H1 (cell line): ENCODE measurements at regions not wholly inside any gene's neighbourhood (a gene's known extent, or its start where the extent isn't known, plus 50 kb on each side); places are given as distances from the start of the nearest gene placed in this dataset.

Source experiments
- CTCF ChIA-PET: fragments of 300-600 bp; sonication (Branson Sonifier 250); formaldehyde crosslinking; loops from one replicate; lab custom pipeline; 2021; ENCODE audit not compliant: partially characterized antibody; lab: Charles Lee
- POLR2A ChIA-PET: fragments of 300-600 bp; sonication (Branson Sonifier 250); formaldehyde crosslinking; loops from one replicate; lab custom pipeline; 2021; ENCODE audit warnings: inconsistent platforms; ENCODE audit not compliant: partially characterized antibody; lab: Charles Lee
- DNase-seq, 2 experiments: peaks; one replicate each; pipeline versions ENCODE4 v3.0.0 to v3.0.0-alpha.2; 2010 to 2022; ENCODE audit warnings: low spot score in 2 of 2, low read depth in 1 of 2, mixed read lengths in 1 of 2
- FAIRE-seq: peaks from 2 replicates; lab custom pipeline; 2011; peaks lifted over from hg19 to GRCh38; lab: Jason Lieb, UNC
- H2AFZ ChIP-seq: 2 replicates; pipeline ENCODE4 v1.8.1; 2012; ENCODE audit warnings: low read length, inconsistent platforms
- H2AK5ac ChIP-seq: 2 replicates; pipeline ENCODE4 v1.6.1; 2013; ENCODE audit warnings: low read depth, low read length
- H2BK120ac ChIP-seq: replicated peaks from 2 replicates; pipeline ENCODE3; 2013; ENCODE audit warnings: low read depth, low read length, inconsistent platforms
- H2BK12ac ChIP-seq: 2 replicates; pipeline ENCODE4 v1.6.1; 2013; ENCODE audit warnings: low read depth, low read length
- H2BK15ac ChIP-seq: 2 replicates; pipeline ENCODE4 v1.6.1; 2013; ENCODE audit warnings: low read length
- H2BK20ac ChIP-seq: 2 replicates; pipeline ENCODE4 v1.6.1; 2013; ENCODE audit warnings: low read length
- H2BK5ac ChIP-seq: 2 replicates; pipeline ENCODE4 v1.6.1; 2013; ENCODE audit warnings: low read depth, low read length
- H3K14ac ChIP-seq: 2 replicates; pipeline ENCODE4 v1.6.1; 2013; ENCODE audit warnings: inconsistent platforms; ENCODE audit not compliant: insufficient read length
- H3K18ac ChIP-seq: 2 replicates; pipeline ENCODE4 v1.6.1; 2013; ENCODE audit warnings: low read length; ENCODE audit errors: extremely low read depth
- H3K23ac ChIP-seq: 2 replicates; pipeline ENCODE4 v1.6.1; 2013; ENCODE audit warnings: inconsistent platforms; ENCODE audit not compliant: insufficient read length
- H3K23me2 ChIP-seq: 2 replicates; pipeline ENCODE4 v1.6.1; 2013; ENCODE audit warnings: low read depth, low read length
- H3K27ac ChIP-seq: 2 replicates; pipeline ENCODE4 v1.6.1; 2011; ENCODE audit warnings: low read depth, low read length, inconsistent platforms
- H3K27me3 ChIP-seq, 4 experiments: replicated peaks in 1 of 4; 1 replicate in 1 of 4; 2 replicates in 3 of 4; pipeline versions ENCODE4 v1.6.1 to v1.8.1; 2011 to 2013; ENCODE audit warnings: low read length in 3 of 4, mild to moderate bottlenecking in 3 of 4, inconsistent platforms in 2 of 4, mixed read lengths in 2 of 4, moderate library complexity in 1 of 4; ENCODE audit not compliant: control insufficient read depth in 3 of 4, insufficient read depth in 3 of 4; ENCODE audit errors: extremely low read depth in 1 of 4
- H3K36me3 ChIP-seq, 4 experiments: 2 replicates each; pipeline versions ENCODE4 v1.6.1 to v1.8.1; 2011 to 2013; ENCODE audit warnings: mild to moderate bottlenecking in 4 of 4, low read length in 3 of 4, moderate library complexity in 2 of 4, control low read depth in 1 of 4, inconsistent platforms in 1 of 4; ENCODE audit not compliant: insufficient read depth in 4 of 4, control insufficient read depth in 2 of 4
- H3K4ac ChIP-seq: replicated peaks from 2 replicates; pipeline ENCODE3; 2013; ENCODE audit warnings: low read length, low read depth, mixed read lengths, inconsistent platforms; ENCODE audit not compliant: insufficient read length
- H3K4me1 ChIP-seq, 4 experiments: replicated peaks in 1 of 4; 1 replicate in 1 of 4; 2 replicates in 3 of 4; pipeline versions ENCODE4 v1.6.1 to v1.8.1; 2011 to 2013; ENCODE audit warnings: low read length in 3 of 4, inconsistent platforms in 2 of 4, mixed read lengths in 1 of 4; ENCODE audit not compliant: insufficient read depth in 4 of 4, control insufficient read depth in 3 of 4
- H3K4me2 ChIP-seq, 2 experiments: 2 replicates each; pipeline versions ENCODE4 v1.6.1 to v1.8.1; 2011 to 2013; ENCODE audit warnings: low read depth in 2 of 2, low read length in 2 of 2, control low read depth in 1 of 2, inconsistent platforms in 1 of 2, mild to moderate bottlenecking in 1 of 2; ENCODE audit not compliant: insufficient read depth in 1 of 2
- H3K4me3 ChIP-seq, 4 experiments: fragments of 200-600, 300-600 bp in 1 of 4; sonication (generic), shearing (Covaris generic), sonication (Bioruptor Twin) in 1 of 4; 2 replicates each; pipeline versions ENCODE4 v1.5.1 to v1.8.1; 2011 to 2016; ENCODE audit warnings: low read length in 4 of 4, low read depth in 3 of 4, control low read depth in 2 of 4, inconsistent platforms in 2 of 4, mild to moderate bottlenecking in 2 of 4, mixed read lengths in 1 of 4, moderate library complexity in 1 of 4; ENCODE audit not compliant: insufficient read depth in 2 of 4; ENCODE audit errors: extremely low read depth in 1 of 4
- H3K56ac ChIP-seq: replicated peaks from 2 replicates; pipeline ENCODE3; 2013; ENCODE audit warnings: low read depth, mild to moderate bottlenecking, mixed read lengths, low read length, inconsistent platforms; ENCODE audit not compliant: insufficient read length
- H3K79me1 ChIP-seq: 2 replicates; pipeline ENCODE4 v1.6.1; 2013; ENCODE audit warnings: low read depth, low read length, control low read depth
- H3K79me2 ChIP-seq, 2 experiments: 2 replicates each; pipeline versions ENCODE4 v1.6.1 to v1.8.1; 2012 to 2013; ENCODE audit warnings: low read length in 2 of 2, mild to moderate bottlenecking in 2 of 2, inconsistent platforms in 1 of 2; ENCODE audit not compliant: insufficient read depth in 2 of 2, control insufficient read depth in 1 of 2
- H3K9ac ChIP-seq, 4 experiments: replicated peaks in 1 of 4; 1 replicate in 1 of 4; 2 replicates in 3 of 4; pipeline versions ENCODE4 v1.6.1 to v1.8.1; 2011 to 2013; ENCODE audit warnings: low read depth in 3 of 4, low read length in 3 of 4, control low read depth in 2 of 4, mild to moderate bottlenecking in 2 of 4, moderate library complexity in 2 of 4, inconsistent platforms in 1 of 4; ENCODE audit errors: extremely low read depth in 1 of 4
- H3K9me3 ChIP-seq, 2 experiments: 2 replicates each; pipeline versions ENCODE4 v1.6.1 to v1.8.1; 2012 to 2013; ENCODE audit warnings: mild to moderate bottlenecking in 2 of 2, moderate library complexity in 2 of 2, control low read depth in 1 of 2, inconsistent platforms in 1 of 2, low read depth in 1 of 2, low read length in 1 of 2, mixed read lengths in 1 of 2; ENCODE audit not compliant: insufficient read depth in 2 of 2
- H4K20me1 ChIP-seq, 2 experiments: replicated peaks in 1 of 2; 2 replicates each; pipeline versions ENCODE3 to v1.8.1; 2011 to 2013; ENCODE audit warnings: inconsistent platforms in 2 of 2, low read length in 2 of 2, mild to moderate bottlenecking in 1 of 2; ENCODE audit not compliant: insufficient read depth in 2 of 2, control insufficient read depth in 1 of 2
- H4K5ac ChIP-seq: 2 replicates; pipeline ENCODE4 v1.6.1; 2013; ENCODE audit warnings: low read length, low read depth, mixed read lengths, inconsistent platforms; ENCODE audit not compliant: insufficient read length
- H4K8ac ChIP-seq: 2 replicates; pipeline ENCODE4 v1.8.0; 2013; ENCODE audit warnings: mild to moderate bottlenecking, moderate library complexity, low read length, inconsistent platforms; ENCODE audit not compliant: insufficient read depth; ENCODE audit errors: extremely low read depth
- H4K91ac ChIP-seq: replicated peaks from 2 replicates; pipeline ENCODE3; 2013; ENCODE audit warnings: low read length, mixed read lengths, inconsistent platforms; ENCODE audit not compliant: insufficient read length
- BCL11A ChIP-seq, 2 experiments: IDR thresholded peaks; one replicate each; pipeline ENCODE4 v1.6.1; 2011; ENCODE audit warnings: low read depth in 2 of 2, low read length in 2 of 2, mild to moderate bottlenecking in 2 of 2
- CTBP2 ChIP-seq: IDR thresholded peaks from 2 replicates; pipeline ENCODE4 v1.7.0; 2011; ENCODE audit warnings: borderline replicate concordance, mild to moderate bottlenecking, moderate library complexity, mixed read lengths, low read length; ENCODE audit not compliant: insufficient read depth, insufficient read length
- EGR1 ChIP-seq: IDR thresholded peaks from 2 replicates; pipeline ENCODE4 v1.6.1; 2011; ENCODE audit warnings: low read depth, low read length, borderline replicate concordance
- GABPA ChIP-seq: IDR thresholded peaks from 2 replicates; pipeline ENCODE4 v1.6.1; 2011; ENCODE audit warnings: mild to moderate bottlenecking, low read length, moderate library complexity, borderline replicate concordance; ENCODE audit not compliant: insufficient read depth
- RAD21 ChIP-seq, 2 experiments: IDR thresholded peaks in 1 of 2; conservative IDR thresholded peaks in 1 of 2; 2 replicates each; pipeline ENCODE4 v1.6.1; 2011; ENCODE audit warnings: low read depth in 2 of 2, low read length in 2 of 2, improper control_type of control experiment in 1 of 2, inconsistent platforms in 1 of 2, mild to moderate bottlenecking in 1 of 2, moderate library complexity in 1 of 2
- RFX5 ChIP-seq: IDR thresholded peaks from 2 replicates; pipeline ENCODE4 v1.6.1; 2011; ENCODE audit warnings: low read depth, low read length, improper control_type of control experiment, borderline replicate concordance
- SIRT6 ChIP-seq: IDR thresholded peaks from one replicate; pipeline ENCODE4 v1.7.1; 2012; ENCODE audit warnings: low read length, inconsistent platforms
- SRF ChIP-seq: IDR thresholded peaks from 2 replicates; pipeline ENCODE4 v1.6.1; 2011; ENCODE audit warnings: mild to moderate bottlenecking, low read depth, low read length, moderate library complexity
- TAF1 ChIP-seq: IDR thresholded peaks from 2 replicates; pipeline ENCODE4 v1.6.1; 2011; ENCODE audit warnings: mild to moderate bottlenecking, low read depth, low read length
- WGBS, 2 experiments: shearing (Covaris generic) in 1 of 2; methylation state at CpG; one replicate each; pipeline versions ENCODE4 v1.1.6 to v1.1.7; 2013 to 2015; ENCODE audit warnings: low lambda C conversion rate in 2 of 2, mixed read lengths in 2 of 2, inconsistent platforms in 1 of 2, low coverage in 1 of 2, missing lambda C conversion rate in 1 of 2; ENCODE audit not compliant: insufficient replicate concordance in 2 of 2, insufficient coverage in 1 of 2, insufficient read length in 1 of 2; ENCODE audit errors: extremely low coverage in 1 of 2, missing lambda C conversion rate in 1 of 2; 5-methylcytosine and 5-hydroxymethylcytosine counted together

- H2AK5ac ChIP-seq, result no peak overlapping the region
Observed at GRCh38 chr2:129422028-129422427, 557.4 kb upstream of the RAB6C start.

More at GRCh38 chr2:129422028-129422427, 557.4 kb upstream of the RAB6C start:
- H3K79me1 ChIP-seq, result no peaks in the 10 kb centered on the region
- no peak overlapping the region for H3K23ac ChIP-seq
- CTCF ChIA-PET, result no interaction called here
- H4K91ac ChIP-seq, result no peak overlapping the region
- H3K27ac ChIP-seq, result no peak overlapping the region
- TF ChIP-seq BCL11A (IDR thresholded peaks at IDR 0.05; ENCODE audit: low read depth in 2 of 2, low read length in 2 of 2) (no peak), CTBP2 (no peak), SIRT6 (no peak), GABPA (no peak), SRF (no peak), RAD21 (IDR thresholded peaks at IDR 0.05 in 1 of 2, conservative IDR thresholded peaks at IDR 0.05 in 1 of 2; ENCODE audit: low read depth in 2 of 2, low read length in 2 of 2) (no peak), TAF1 (no peak), RFX5 (no peak), EGR1 (no peak)
- TF ChIP-seq, all 59 proteins: peak for 0
- FAIRE-seq (no peak), DNase-seq (no peak)
- H2BK15ac ChIP-seq, result no peak overlapping the region
- no peak overlapping the region for H3K56ac ChIP-seq
- no peak overlapping the region for H4K5ac ChIP-seq
- H3K4me3 ChIP-seq, result no peak overlapping the region
- H3K18ac ChIP-seq, result no peak overlapping the region
- H3K9me3 ChIP-seq, result no peaks in the 10 kb centered on the region
- POLR2A ChIA-PET, result no interaction called here
- no peak overlapping the region for H2BK20ac ChIP-seq
- peaks cover 0 to 3% of the 10 kb centered on the region in 2 experiments; a peak in 1 of 4 replicates for H3K79me2 ChIP-seq
- H3K4me1 ChIP-seq, result no peaks in the 10 kb centered on the region
- H3K14ac ChIP-seq, result no peak overlapping the region
- H3K4me2 ChIP-seq, result no peak overlapping the region
- H2AFZ ChIP-seq, result no peak overlapping the region
- no peak overlapping the region for H2BK120ac ChIP-seq
- 0 out of 2 replicates have a peak, but pooled peaks cover 1% of the 10 kb centered on the region for H3K23me2 ChIP-seq
- H3K9ac ChIP-seq, result no peak overlapping the region
- no peak overlapping the region for H3K4ac ChIP-seq
- H4K20me1 ChIP-seq, result no peaks in the 10 kb centered on the region
- no peak overlapping the region for H2BK5ac ChIP-seq
- no peak overlapping the region for H4K8ac ChIP-seq
- H3K27me3 ChIP-seq, result no peaks in the 10 kb centered on the region; a peak in 1 of 7 replicates
- no peak overlapping the region for H2BK12ac ChIP-seq
- WGBS, 2 experiments, result 94% methylated on average over 1 of the region's 1 CpG; no CpG with 5 or more reads in 1 of the 2 experiments
- no peaks in the 10 kb centered on the region for H3K36me3 ChIP-seq
